T follicular helper cell (primary cell): ENCODE measurements at regions not wholly inside any gene's neighbourhood (a gene's known extent, or its start where the extent isn't known, plus 50 kb on each side); places are given as distances from the start of the nearest gene placed in this dataset.

Experiments
- DNase-seq: peaks from one replicate; pipeline ENCODE4 v3.0.0-alpha.2; 2020; ENCODE audit warnings: low read depth

GRCh38 chr13:53204598-53204997 lies 176.0 kb downstream of the OLFM4 start:
- no peak for DNase-seq

GRCh38 chr13:53206455-53206854 lies 177.8 kb downstream of the OLFM4 start:
- DNase-seq, result no peak

- no peak for DNase-seq
These were observed 178.9 kb downstream of the OLFM4 start for GRCh38 chr13:53207556-53207955.

GRCh38 chr13:53214433-53214832 lies 185.8 kb downstream of the OLFM4 start:
- no peak for DNase-seq

GRCh38 chr13:53215563-53215962 lies 186.9 kb downstream of the OLFM4 start:
- no peak for DNase-seq

- DNase-seq, result no peak
These were observed 188.2 kb downstream of the OLFM4 start for GRCh38 chr13:53216773-53217172.

- no peak for DNase-seq
These were observed 188.6 kb downstream of the OLFM4 start for GRCh38 chr13:53217194-53217593.

- no peak for DNase-seq
These were observed 191.4 kb downstream of the OLFM4 start for GRCh38 chr13:53220038-53220437.

- DNase-seq, result no peak
These were observed 209.1 kb downstream of the OLFM4 start for GRCh38 chr13:53237696-53238095.

GRCh38 chr13:53238261-53238660 lies 209.6 kb downstream of the OLFM4 start:
- DNase-seq, result no peak

GRCh38 chr13:53240401-53241025 lies 211.9 kb downstream of the OLFM4 start:
- no peak for DNase-seq

GRCh38 chr13:53241891-53242348 lies 213.3 kb downstream of the OLFM4 start:
- DNase-seq, result no peak

GRCh38 chr13:53249236-53249635 lies 220.6 kb downstream of the OLFM4 start:
- DNase-seq, result no peak

- no peak for DNase-seq
These were observed 221.8 kb downstream of the OLFM4 start for GRCh38 chr13:53250272-53250875.

- DNase-seq, result no peak
These were observed 222.4 kb downstream of the OLFM4 start for GRCh38 chr13:53250977-53251376.

GRCh38 chr13:53254500-53254899 lies 225.9 kb downstream of the OLFM4 start:
- DNase-seq, result no peak

GRCh38 chr13:53255795-53256194 lies 227.2 kb downstream of the OLFM4 start:
- no peak for DNase-seq

- DNase-seq, result no peak
These were observed 232.0 kb downstream of the OLFM4 start for GRCh38 chr13:53260594-53260993.

GRCh38 chr13:53264751-53265385 lies 236.3 kb downstream of the OLFM4 start:
- no peak for DNase-seq

- DNase-seq, result no peak
These were observed 238.1 kb downstream of the OLFM4 start for GRCh38 chr13:53266757-53267156.

- no peak for DNase-seq
These were observed 241.0 kb downstream of the OLFM4 start for GRCh38 chr13:53269634-53270033.

- DNase-seq, result no peak
These were observed 244.3 kb downstream of the OLFM4 start for GRCh38 chr13:53272873-53273272.

GRCh38 chr13:53276265-53276664 lies 247.7 kb downstream of the OLFM4 start:
- no peak for DNase-seq
